ENCODE measurements at regions not wholly inside any gene's neighbourhood (a gene's known extent, or its start where the extent isn't known, plus 50 kb on each side); places are given as distances from the start of the nearest gene placed in this dataset.

- no peak for TF ChIP-seq POLR2AphosphoS5 (IDR thresholded peaks at IDR 0.05; ENCODE audit: low read depth, low read length)
- no peak for TF ChIP-seq POLR2A (IDR thresholded peaks at IDR 0.05; ENCODE audit: low read depth, low read length)
- no peak for TF ChIP-seq TAF1 (IDR thresholded peaks at IDR 0.05; ENCODE audit: low read depth, low read length)
- TF ChIP-seq SPI1 (IDR thresholded peaks at IDR 0.05; ENCODE audit: low read depth, low read length): no peak
- TF ChIP-seq POU2F2 (IDR thresholded peaks at IDR 0.05; ENCODE audit: low read depth, low read length): no peak
- no peak for TF ChIP-seq PAX5 (IDR thresholded peaks at IDR 0.05; ENCODE audit: insufficient read depth, low read length, severe bottlenecking)
Observed at GRCh38 chr6:95285881-95286280, 291.5 kb upstream of the MANEA start.

Data from GM12891 (cell line).